ENCODE measurements at regions not wholly inside any gene's neighbourhood (a gene's known extent, or its start where the extent isn't known, plus 50 kb on each side); places are given as distances from the start of the nearest gene placed in this dataset.
"Not testable (repeated sequence)": the region's sequence is repeated elsewhere in the genome, so short reads cannot be mapped to it uniquely, and the experiment has no call there.

DNA sequence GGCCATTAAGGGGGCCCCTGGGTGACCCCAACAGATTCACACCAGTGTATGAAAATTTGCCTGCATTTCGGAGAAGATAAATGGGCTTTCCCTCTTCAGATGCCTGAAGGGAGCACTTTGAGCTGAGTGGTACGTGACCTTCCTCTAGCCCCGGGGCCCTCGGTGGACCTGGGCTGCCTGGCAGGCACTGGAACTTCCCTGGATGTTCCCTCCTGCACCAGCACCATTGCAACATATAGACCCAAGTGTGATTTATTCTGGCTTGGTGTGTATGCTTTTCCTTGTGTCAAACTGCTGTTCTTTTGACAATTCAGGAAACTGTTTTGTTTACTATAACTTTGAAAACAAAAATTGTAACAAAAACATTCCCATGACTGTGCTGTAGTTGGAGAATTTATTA, 93.8 kb downstream of the TNFRSF13B start:
- no peak overlapping the region for H3K4me3 Mint-ChIP-seq
- DNase-seq (ENCODE audit: low spot score): no peak
- H3K9me3 ChIP-seq (ENCODE audit: low read depth): no peaks in the 10 kb centered on the region
- H4K20me1 ChIP-seq (ENCODE audit: low read depth): no peaks in the 10 kb centered on the region
- no peak overlapping the region for H3K27ac Mint-ChIP-seq
- no peak overlapping the region for H3K27ac ChIP-seq
- no peak overlapping the region for H3K4me2 ChIP-seq
- no peak overlapping the region for H2AFZ ChIP-seq (replicated peaks)
- no peaks in the 10 kb centered on the region for H3F3A ChIP-seq (ENCODE audit: low read depth)
- TF ChIP-seq, protein P1, sequence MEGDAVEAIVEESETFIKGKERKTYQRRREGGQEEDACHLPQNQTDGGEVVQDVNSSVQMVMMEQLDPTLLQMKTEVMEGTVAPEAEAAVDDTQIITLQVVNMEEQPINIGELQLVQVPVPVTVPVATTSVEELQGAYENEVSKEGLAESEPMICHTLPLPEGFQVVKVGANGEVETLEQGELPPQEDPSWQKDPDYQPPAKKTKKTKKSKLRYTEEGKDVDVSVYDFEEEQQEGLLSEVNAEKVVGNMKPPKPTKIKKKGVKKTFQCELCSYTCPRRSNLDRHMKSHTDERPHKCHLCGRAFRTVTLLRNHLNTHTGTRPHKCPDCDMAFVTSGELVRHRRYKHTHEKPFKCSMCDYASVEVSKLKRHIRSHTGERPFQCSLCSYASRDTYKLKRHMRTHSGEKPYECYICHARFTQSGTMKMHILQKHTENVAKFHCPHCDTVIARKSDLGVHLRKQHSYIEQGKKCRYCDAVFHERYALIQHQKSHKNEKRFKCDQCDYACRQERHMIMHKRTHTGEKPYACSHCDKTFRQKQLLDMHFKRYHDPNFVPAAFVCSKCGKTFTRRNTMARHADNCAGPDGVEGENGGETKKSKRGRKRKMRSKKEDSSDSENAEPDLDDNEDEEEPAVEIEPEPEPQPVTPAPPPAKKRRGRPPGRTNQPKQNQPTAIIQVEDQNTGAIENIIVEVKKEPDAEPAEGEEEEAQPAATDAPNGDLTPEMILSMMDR (IDR thresholded peaks at IDR 0.05): no peak
- TF ChIP-seq EZH2phosphoT487 (IDR thresholded peaks at IDR 0.05) (no peak), EZH2 (IDR thresholded peaks at IDR 0.05) (no peak)
- no peak overlapping the region for H3K9ac ChIP-seq
- H3K36me3 Mint-ChIP-seq: no peaks in the 10 kb centered on the region
- H3K27me3 Mint-ChIP-seq (ENCODE audit: insufficient read depth, low read depth): peaks cover 6% of the 10 kb centered on the region
- H3K4me1 Mint-ChIP-seq: no peaks in the 10 kb centered on the region
- no peaks in the 10 kb centered on the region for H3K79me2 ChIP-seq (ENCODE audit: low read depth)
- H3K4me1 ChIP-seq: no peaks in the 10 kb centered on the region
- peaks cover 7% of the 10 kb centered on the region for H3K9me3 Mint-ChIP-seq
- H3K27me3 ChIP-seq: no peaks in the 10 kb centered on the region
- H3K4me3 ChIP-seq: no peak overlapping the region
- H3K36me3 ChIP-seq: no peaks in the 10 kb centered on the region

DNA sequence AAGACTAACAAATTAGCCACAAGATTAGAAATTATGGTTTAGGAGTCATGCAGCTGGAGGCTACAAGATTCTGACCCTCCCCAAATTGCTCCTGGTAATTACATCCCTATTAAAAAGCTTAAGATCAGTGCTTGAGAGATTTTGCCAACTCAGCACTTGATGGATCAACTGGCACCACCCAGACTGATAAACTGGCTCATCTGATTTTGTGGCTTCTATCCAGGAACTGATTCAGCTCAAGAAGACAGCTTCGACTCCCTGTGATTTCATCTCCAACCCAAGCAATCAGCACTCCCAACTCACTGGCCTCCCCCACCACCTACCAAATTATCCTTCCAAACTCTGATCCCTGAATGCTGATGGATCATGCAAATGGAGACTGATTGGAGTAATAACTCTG, 94.8 kb downstream of the TNFRSF13B start:
- no peak overlapping the region for H3K27ac Mint-ChIP-seq
- no peaks in the 10 kb centered on the region for H3K36me3 ChIP-seq

GRCh38 chr17:16875662-16876061, 96.3 kb downstream of the TNFRSF13B start:
- Histone ChIP-seq H3K27ac (no peak overlapping the region), H4K20me1 (ENCODE audit: low read depth) (no peaks in the 10 kb centered on the region), H3K9ac (no peak overlapping the region), H2AFZ (replicated peaks) (no peak overlapping the region), H3F3A (ENCODE audit: low read depth) (no peaks in the 10 kb centered on the region), H3K27me3 (no peaks in the 10 kb centered on the region), H3K9me3 (ENCODE audit: low read depth) (no peaks in the 10 kb centered on the region), H3K4me2 (no peak overlapping the region), H3K4me3 (no peak overlapping the region), H3K4me1 (no peaks in the 10 kb centered on the region), H3K79me2 (ENCODE audit: low read depth) (no peaks in the 10 kb centered on the region), H3K36me3 (no peaks in the 10 kb centered on the region)
- Mint-ChIP-seq H3K4me1 (no peaks in the 10 kb centered on the region), H3K27ac (no peak overlapping the region), H3K27me3 (ENCODE audit: insufficient read depth, low read depth) (peaks cover 9% of the 10 kb centered on the region), H3K4me3 (no peak overlapping the region), H3K36me3 (no peaks in the 10 kb centered on the region), H3K9me3 (peaks cover 7% of the 10 kb centered on the region)
- DNase-seq (ENCODE audit: low spot score): no peak
- TF ChIP-seq EZH2 (IDR thresholded peaks at IDR 0.05): no peak
- TF ChIP-seq EZH2phosphoT487 (IDR thresholded peaks at IDR 0.05): no peak
- TF ChIP-seq, protein P1 (IDR thresholded peaks at IDR 0.05): no peak

More for the DNA sequence above, 94.8 kb downstream of the TNFRSF13B start:
- no peak overlapping the region for H3K9ac ChIP-seq
- no peak overlapping the region for H2AFZ ChIP-seq (replicated peaks)
- peaks cover 7% of the 10 kb centered on the region for H3K9me3 Mint-ChIP-seq
- TF ChIP-seq EZH2phosphoT487 (IDR thresholded peaks at IDR 0.05) (no peak), EZH2 (IDR thresholded peaks at IDR 0.05) (no peak)
- TF ChIP-seq, protein P1 (IDR thresholded peaks at IDR 0.05): no peak
- H3K27ac ChIP-seq: no peak overlapping the region
- no peak overlapping the region for H3K4me3 ChIP-seq
- no peaks in the 10 kb centered on the region for H3F3A ChIP-seq (ENCODE audit: low read depth)
- no peaks in the 10 kb centered on the region for H4K20me1 ChIP-seq (ENCODE audit: low read depth)
- H3K4me1 Mint-ChIP-seq: no peaks in the 10 kb centered on the region
- no peak for DNase-seq (ENCODE audit: low spot score)
- peaks cover 9% of the 10 kb centered on the region for H3K27me3 Mint-ChIP-seq (ENCODE audit: insufficient read depth, low read depth)
- H3K79me2 ChIP-seq (ENCODE audit: low read depth): no peaks in the 10 kb centered on the region
- no peak overlapping the region for H3K4me3 Mint-ChIP-seq
- no peaks in the 10 kb centered on the region for H3K36me3 Mint-ChIP-seq
- no peaks in the 10 kb centered on the region for H3K9me3 ChIP-seq (ENCODE audit: low read depth)
- H3K27me3 ChIP-seq: no peaks in the 10 kb centered on the region
- H3K4me1 ChIP-seq: no peaks in the 10 kb centered on the region
- no peak overlapping the region for H3K4me2 ChIP-seq

DNA sequence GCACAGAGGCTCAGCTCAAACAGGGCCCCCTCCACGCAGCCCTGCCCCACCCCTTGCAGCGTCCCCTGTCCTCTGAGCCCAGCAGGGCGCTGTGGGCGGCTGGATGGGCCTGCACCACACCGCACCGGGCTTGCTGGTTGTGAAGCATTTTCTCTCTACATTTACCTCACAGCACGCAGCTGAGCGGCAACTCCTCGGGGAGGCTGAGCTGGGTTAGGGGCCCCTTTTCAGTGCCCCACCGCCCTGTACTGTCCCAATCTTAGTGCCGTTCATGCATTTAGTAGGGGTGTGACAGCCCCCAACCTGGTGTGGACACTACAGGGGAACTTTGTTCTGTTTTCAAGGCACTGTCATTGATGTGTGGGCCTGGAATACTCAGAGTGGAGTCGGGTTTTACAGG, 97.7 kb downstream of the TNFRSF13B start:
- not testable (repeated sequence) for H2AFZ ChIP-seq (replicated peaks); H3K4me3 Mint-ChIP-seq; H3K9me3 ChIP-seq (ENCODE audit: low read depth); H3F3A ChIP-seq (ENCODE audit: low read depth); H3K9me3 Mint-ChIP-seq; H3K27me3 Mint-ChIP-seq (ENCODE audit: insufficient read depth, low read depth); DNase-seq (ENCODE audit: low spot score); H4K20me1 ChIP-seq (ENCODE audit: low read depth); H3K36me3 ChIP-seq; H3K27ac Mint-ChIP-seq; H3K4me3 ChIP-seq; H3K4me1 Mint-ChIP-seq; H3K79me2 ChIP-seq (ENCODE audit: low read depth); H3K36me3 Mint-ChIP-seq; H3K9ac ChIP-seq; H3K27me3 ChIP-seq; H3K4me1 ChIP-seq; H3K27ac ChIP-seq; H3K4me2 ChIP-seq

Measured in neural progenitor cell (in vitro differentiated cells).